ENCODE measurements at regions not wholly inside any gene's neighbourhood (a gene's known extent, or its start where the extent isn't known, plus 50 kb on each side); places are given as distances from the start of the nearest gene placed in this dataset.

GRCh38 chr11:27968461-27968860 is 139.5 kb downstream of the KIF18A start:
- intact Hi-C loops (cut with DNase I), result no loop called here
- no peak for DNase-seq (ENCODE audit: low spot score)

GRCh38 chr11:27965559-27965958 is 142.4 kb downstream of the KIF18A start:
- intact Hi-C loops (cut with DNase I), result no loop called here
- no peak for DNase-seq (ENCODE audit: low spot score)

GRCh38 chr11:27963370-27963769 is 144.6 kb downstream of the KIF18A start:
- intact Hi-C loops (cut with DNase I), result no loop called here
- no peak for DNase-seq (ENCODE audit: low spot score)

- DNase-seq (ENCODE audit: low spot score), result no peak
- intact Hi-C loops (cut with DNase I), result no loop called here
Measured at GRCh38 chr11:27949951-27950738, 157.8 kb downstream of the KIF18A start.

GRCh38 chr11:27945348-27945747 is 162.6 kb downstream of the KIF18A start:
- intact Hi-C loops (cut with DNase I), result no loop called here
- no peak for DNase-seq (ENCODE audit: low spot score)

- intact Hi-C loops (cut with DNase I), result no loop called here
- no peak for DNase-seq (ENCODE audit: low spot score)
Measured at GRCh38 chr11:27938011-27938410, 169.9 kb downstream of the KIF18A start.

- intact Hi-C loops (cut with DNase I), result no loop called here
Measured at GRCh38 chr11:27934830-27935145, 173.2 kb downstream of the KIF18A start.

GRCh38 chr11:27933992-27934829 is 173.7 kb downstream of the KIF18A start:
- intact Hi-C loops (cut with DNase I), result no loop called here
- DNase-seq (ENCODE audit: low spot score), result peak; percentile 86

More at GRCh38 chr11:27934830-27935145, 173.2 kb downstream of the KIF18A start:
- DNase-seq (ENCODE audit: low spot score), result no peak

- no peak for DNase-seq (ENCODE audit: low spot score)
- intact Hi-C loops (cut with DNase I), result no loop called here
Measured at GRCh38 chr11:27931770-27932169, 176.2 kb downstream of the KIF18A start.

GRCh38 chr11:27930946-27931345 is 177.0 kb downstream of the KIF18A start:
- intact Hi-C loops (cut with DNase I), result no loop called here
- no peak for DNase-seq (ENCODE audit: low spot score)

- intact Hi-C loops (cut with DNase I), result no loop called here
- no peak for DNase-seq (ENCODE audit: low spot score)
Measured at GRCh38 chr11:27928809-27929208, 179.1 kb downstream of the KIF18A start.

GRCh38 chr11:27926981-27927481 is 180.9 kb downstream of the KIF18A start:
- intact Hi-C loops (cut with DNase I), result no loop called here
- no peak for DNase-seq (ENCODE audit: low spot score)

- intact Hi-C loops (cut with DNase I), result no loop called here
- no peak for DNase-seq (ENCODE audit: low spot score)
Measured at GRCh38 chr11:27926486-27926885, 181.5 kb downstream of the KIF18A start.

- intact Hi-C loops (cut with DNase I), result no loop called here
- no peak for DNase-seq (ENCODE audit: low spot score)
Measured at GRCh38 chr11:27921472-27921871, 186.5 kb downstream of the KIF18A start.

- intact Hi-C loops (cut with DNase I), result no loop called here
- no peak for DNase-seq (ENCODE audit: low spot score)
Measured at GRCh38 chr11:27916541-27917100, 191.3 kb downstream of the KIF18A start.

- intact Hi-C loops (cut with DNase I), result no loop called here
- no peak for DNase-seq (ENCODE audit: low spot score)
Measured at GRCh38 chr11:27914080-27914479, 193.9 kb downstream of the KIF18A start.

- no peak for DNase-seq (ENCODE audit: low spot score)
- intact Hi-C loops (cut with DNase I), result no loop called here
Measured at GRCh38 chr11:27913650-27914049, 194.3 kb downstream of the KIF18A start.

GRCh38 chr11:27912916-27913315 is 195.0 kb downstream of the KIF18A start:
- intact Hi-C loops (cut with DNase I), result no loop called here
- DNase-seq (ENCODE audit: low spot score), result no peak

GRCh38 chr11:27910186-27910931 is 197.6 kb downstream of the KIF18A start:
- DNase-seq (ENCODE audit: low spot score), result no peak
- intact Hi-C loops (cut with DNase I), result no loop called here

GRCh38 chr11:27909386-27909785 is 198.6 kb downstream of the KIF18A start:
- intact Hi-C loops (cut with DNase I), result no loop called here
- DNase-seq (ENCODE audit: low spot score), result no peak

All from posterior vena cava (tissue), 2 donors.